ENCODE measurements at regions not wholly inside any gene's neighbourhood (a gene's known extent, or its start where the extent isn't known, plus 50 kb on each side); places are given as distances from the start of the nearest gene placed in this dataset.

DNA sequence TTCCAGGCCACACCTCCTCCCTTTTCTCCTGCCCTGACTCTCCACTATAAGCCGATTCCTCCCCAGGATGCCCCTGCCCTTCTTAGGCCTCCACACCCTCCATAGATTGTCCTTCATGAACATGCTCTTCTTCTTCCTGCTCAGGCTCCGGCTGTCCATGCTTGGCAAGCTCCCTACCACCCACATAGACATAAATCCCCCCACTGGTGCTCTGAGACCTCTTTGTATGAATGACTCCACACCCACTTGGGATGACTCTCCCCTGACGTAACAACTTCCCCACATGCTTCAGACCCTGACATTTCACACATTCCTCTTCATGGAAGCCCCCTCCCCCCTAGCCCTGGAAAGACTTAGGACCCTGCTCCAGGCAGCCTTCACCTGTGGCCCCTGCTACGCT is 542.5 kb upstream of the LARGE1 start:
- TF ChIP-seq, protein P1, sequence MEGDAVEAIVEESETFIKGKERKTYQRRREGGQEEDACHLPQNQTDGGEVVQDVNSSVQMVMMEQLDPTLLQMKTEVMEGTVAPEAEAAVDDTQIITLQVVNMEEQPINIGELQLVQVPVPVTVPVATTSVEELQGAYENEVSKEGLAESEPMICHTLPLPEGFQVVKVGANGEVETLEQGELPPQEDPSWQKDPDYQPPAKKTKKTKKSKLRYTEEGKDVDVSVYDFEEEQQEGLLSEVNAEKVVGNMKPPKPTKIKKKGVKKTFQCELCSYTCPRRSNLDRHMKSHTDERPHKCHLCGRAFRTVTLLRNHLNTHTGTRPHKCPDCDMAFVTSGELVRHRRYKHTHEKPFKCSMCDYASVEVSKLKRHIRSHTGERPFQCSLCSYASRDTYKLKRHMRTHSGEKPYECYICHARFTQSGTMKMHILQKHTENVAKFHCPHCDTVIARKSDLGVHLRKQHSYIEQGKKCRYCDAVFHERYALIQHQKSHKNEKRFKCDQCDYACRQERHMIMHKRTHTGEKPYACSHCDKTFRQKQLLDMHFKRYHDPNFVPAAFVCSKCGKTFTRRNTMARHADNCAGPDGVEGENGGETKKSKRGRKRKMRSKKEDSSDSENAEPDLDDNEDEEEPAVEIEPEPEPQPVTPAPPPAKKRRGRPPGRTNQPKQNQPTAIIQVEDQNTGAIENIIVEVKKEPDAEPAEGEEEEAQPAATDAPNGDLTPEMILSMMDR (conservative IDR thresholded peaks at IDR 0.05 in 1 of 2, IDR thresholded peaks at IDR 0.05 in 1 of 2; ENCODE audit: low read depth in 1 of 2, low read length in 2 of 2) = no peak
- no peak for TF ChIP-seq EZH2 (IDR thresholded peaks at IDR 0.05; ENCODE audit: low read length, missing control alignments)
